ENCODE measurements at regions not wholly inside any gene's neighbourhood (a gene's known extent, or its start where the extent isn't known, plus 50 kb on each side); places are given as distances from the start of the nearest gene placed in this dataset.

GRCh38 chr2:156903335-156903734 lies 354.2 kb upstream of the GALNT5 start:
- TF ChIP-seq EZH2phosphoT487 (IDR thresholded peaks at IDR 0.05; ENCODE audit: insufficient read depth, low read depth) (no peak), EZH2 (IDR thresholded peaks at IDR 0.05; ENCODE audit: insufficient read depth, poor library complexity, severe bottlenecking) (no peak)
